AG09309 (cell line): ENCODE measurements at regions not wholly inside any gene's neighbourhood (a gene's known extent, or its start where the extent isn't known, plus 50 kb on each side); places are given as distances from the start of the nearest gene placed in this dataset.

Experiments used
- DNase-seq: peaks from one replicate; pipeline ENCODE4 v3.0.0-alpha.2; 2010; ENCODE audit warnings: low read depth
- H3K4me3 ChIP-seq: 2 replicates; pipeline ENCODE4 v1.5.1; 2011; ENCODE audit warnings: mild to moderate bottlenecking, low read depth, low read length, moderate library complexity; ENCODE audit not compliant: control insufficient read depth
- CTCF ChIP-seq: IDR thresholded peaks from 2 replicates; pipeline ENCODE4 v1.5.1; 2011; ENCODE audit warnings: mild to moderate bottlenecking, low read depth, low read length, inconsistent platforms; ENCODE audit not compliant: insufficient read depth, control insufficient read depth; ENCODE audit errors: missing control alignments

GRCh38 chrX:110408949-110409588 is 50.4 kb downstream of the RTL9 start:
- DNase-seq, result no peak
- no peak overlapping the region for H3K4me3 ChIP-seq
- no peak for TF ChIP-seq CTCF

GRCh38 chrX:110409925-110410324 is 51.3 kb downstream of the RTL9 start:
- no peak for DNase-seq
- TF ChIP-seq CTCF, result no peak
- H3K4me3 ChIP-seq, result no peak overlapping the region

GRCh38 chrX:110410603-110411002 is 52.0 kb downstream of the RTL9 start:
- no peak overlapping the region for H3K4me3 ChIP-seq
- no peak for DNase-seq
- no peak for TF ChIP-seq CTCF

GRCh38 chrX:110412971-110413726 is 54.5 kb downstream of the RTL9 start:
- no peak for DNase-seq
- H3K4me3 ChIP-seq, result no peak overlapping the region
- peak; percentile 92 for TF ChIP-seq CTCF

GRCh38 chrX:110413727-110414124 is 55.1 kb downstream of the RTL9 start:
- H3K4me3 ChIP-seq, result no peak overlapping the region
- TF ChIP-seq CTCF, result no peak
- DNase-seq, result no peak

GRCh38 chrX:110414273-110414672 is 55.6 kb downstream of the RTL9 start:
- TF ChIP-seq CTCF, result no peak
- no peak for DNase-seq
- no peak overlapping the region for H3K4me3 ChIP-seq
